GM18519 (cell line): ENCODE measurements at regions not wholly inside any gene's neighbourhood (a gene's known extent, or its start where the extent isn't known, plus 50 kb on each side); places are given as distances from the start of the nearest gene placed in this dataset.

Experiments
- ATAC-seq: cut with Tn5 transposase; IDR thresholded peaks from one replicate; pipeline ENCODE4 v1.9.1; 2021; ENCODE audit warnings: mild to moderate bottlenecking, moderate library complexity; ENCODE audit not compliant: unreplicated experiment, low FRiP score

GRCh38 chr10:52678611-52679010 is 94.0 kb downstream of the MBL2 start:
- no peak for ATAC-seq

- ATAC-seq, result no peak
Measured at GRCh38 chr10:52679117-52679516, 93.5 kb downstream of the MBL2 start.

DNA sequence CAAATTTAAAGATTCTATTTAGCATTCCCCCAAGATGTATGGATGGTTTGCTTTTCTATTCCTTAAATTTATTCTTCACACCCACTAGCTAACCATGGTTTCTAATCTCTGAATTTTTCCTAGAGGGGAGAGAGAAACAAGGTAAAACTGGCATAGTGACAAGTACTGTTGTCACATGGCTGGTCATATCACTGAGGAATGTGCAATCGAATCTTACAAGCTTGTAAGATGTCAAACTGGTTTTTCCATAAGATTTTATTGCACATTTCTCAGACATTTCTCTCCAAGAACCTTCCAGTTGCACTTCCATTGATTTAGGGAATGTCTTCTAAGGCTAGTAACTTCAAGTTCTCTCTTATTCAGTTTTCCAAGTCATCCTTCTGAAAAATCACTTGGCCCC is 89.8 kb downstream of the MBL2 start:
- ATAC-seq, result no peak

- no peak for ATAC-seq
Measured at GRCh38 chr10:52683776-52684175, 88.8 kb downstream of the MBL2 start.

- no peak for ATAC-seq
Measured at GRCh38 chr10:52688899-52689298, 83.7 kb downstream of the MBL2 start.

DNA sequence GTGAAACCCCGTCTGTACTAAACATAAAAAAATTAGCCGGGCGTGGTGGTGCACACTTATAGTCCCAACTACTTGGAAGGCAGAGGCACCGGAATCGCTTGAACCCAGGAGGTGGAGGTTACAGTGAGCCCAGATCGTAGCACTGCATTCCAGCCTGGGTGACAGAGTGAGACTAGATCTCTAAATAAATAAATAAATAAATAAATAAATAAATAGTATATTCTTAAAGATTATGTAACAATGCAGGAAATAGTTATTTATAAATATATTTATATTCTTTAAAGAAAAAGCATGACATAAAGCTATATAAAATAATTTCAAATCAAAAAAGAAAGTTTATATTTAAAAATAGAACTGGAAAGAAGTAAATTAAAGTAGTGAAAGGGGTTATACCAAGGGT is 76.4 kb downstream of the MBL2 start:
- no peak for ATAC-seq

DNA sequence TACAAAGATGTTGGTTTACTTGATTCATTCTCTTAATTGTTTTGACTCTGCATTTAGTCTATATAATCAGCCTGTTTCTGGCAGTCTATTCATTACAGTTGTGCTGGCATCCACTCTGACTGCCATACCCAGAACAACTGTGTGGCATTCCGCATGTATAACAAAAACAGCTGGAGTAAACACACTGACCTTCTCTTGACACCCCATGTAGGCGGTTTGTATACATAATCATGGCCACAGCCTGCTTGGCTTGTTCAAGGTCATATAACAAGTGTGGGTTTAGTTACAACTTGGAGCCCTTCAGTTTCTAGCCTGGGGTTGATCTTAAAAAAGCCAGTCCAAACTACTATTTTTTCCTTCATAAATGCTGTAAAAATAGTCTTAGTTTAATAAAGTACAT is 70.9 kb downstream of the MBL2 start:
- no peak for ATAC-seq

DNA sequence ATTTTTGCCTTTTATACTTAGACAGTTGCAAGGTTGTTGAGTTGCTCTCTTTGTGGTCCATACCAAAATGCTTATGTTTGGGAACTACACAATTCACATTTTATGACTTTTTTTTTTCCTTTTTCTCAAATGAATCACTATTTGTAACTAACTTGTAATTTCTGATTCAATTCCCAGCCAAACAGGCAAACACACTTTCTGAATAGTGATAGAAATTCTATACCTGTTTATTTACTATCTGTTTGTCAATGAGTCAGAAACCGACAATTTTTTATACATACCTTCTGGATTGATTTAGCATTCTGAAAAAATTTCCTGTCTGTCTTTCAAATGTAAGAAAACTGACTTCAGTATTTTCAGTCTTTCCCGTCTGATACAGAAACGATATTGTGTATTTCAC is 69.1 kb downstream of the MBL2 start:
- no peak for ATAC-seq

DNA sequence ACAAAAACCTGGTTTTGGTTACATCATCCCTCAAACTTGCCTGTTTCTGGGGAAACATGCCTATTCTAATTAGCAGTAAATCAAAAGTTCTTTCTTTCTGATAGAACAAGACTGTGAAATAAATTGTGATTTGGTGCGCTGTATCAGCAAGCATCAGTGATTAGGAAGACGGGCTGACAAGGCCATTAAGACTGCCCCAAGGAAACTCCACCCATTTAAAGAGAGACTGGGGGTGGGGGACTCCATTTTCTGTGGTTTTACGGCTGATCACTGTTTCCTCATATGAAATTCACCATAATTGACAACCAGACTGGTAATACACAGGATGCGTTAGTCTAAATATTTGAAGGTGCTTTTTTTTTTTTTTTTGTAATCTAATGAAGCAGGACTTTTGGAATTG is 68.7 kb downstream of the MBL2 start:
- no peak for ATAC-seq

DNA sequence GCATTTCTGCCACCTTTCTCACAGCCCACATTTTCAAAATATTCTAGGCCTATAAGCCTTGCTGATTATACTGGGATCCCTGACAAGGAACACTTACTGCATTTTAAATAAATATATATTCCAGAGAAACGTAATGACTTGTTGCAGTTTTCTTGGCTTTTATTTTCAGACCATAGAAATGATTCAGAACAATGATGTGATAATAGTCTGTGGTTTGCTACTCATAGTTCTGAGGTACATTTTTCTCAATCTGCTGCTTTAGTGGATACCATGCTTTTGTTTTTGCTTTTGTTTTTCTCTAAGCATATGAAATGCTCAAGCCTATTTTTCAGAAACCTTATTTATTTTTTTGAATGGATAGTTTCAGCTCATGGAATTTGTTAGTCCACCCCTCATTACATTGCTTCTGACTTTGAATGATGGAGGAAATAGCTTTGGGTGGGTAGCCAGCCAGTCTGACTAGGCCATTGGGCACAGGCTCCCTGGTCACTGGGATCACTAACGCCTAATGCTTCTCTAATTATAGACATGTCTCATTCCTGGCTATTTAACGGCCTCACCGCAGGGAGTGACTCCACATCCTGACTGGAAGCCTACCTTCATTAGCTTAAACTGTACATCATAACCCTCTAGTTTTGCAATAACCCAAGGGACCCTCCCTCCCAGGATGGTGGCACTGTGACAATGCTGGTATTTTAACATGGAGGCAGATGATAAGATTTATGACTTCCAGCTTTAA is 66.1 kb downstream of the MBL2 start:
- no peak for ATAC-seq
